T follicular helper cell (primary cell): ENCODE measurements at regions not wholly inside any gene's neighbourhood (a gene's known extent, or its start where the extent isn't known, plus 50 kb on each side); places are given as distances from the start of the nearest gene placed in this dataset.
"Not testable (repeated sequence)": the region's sequence is repeated elsewhere in the genome, so short reads cannot be mapped to it uniquely, and the experiment has no call there.

Experiments used
- DNase-seq: peaks from one replicate; pipeline ENCODE4 v3.0.0-alpha.2; 2020; ENCODE audit warnings: low read depth

GRCh38 chr1:196366-196765 lies 255.1 kb downstream of the OR4F29 start:
- not testable (repeated sequence) for DNase-seq

- DNase-seq, result not testable (repeated sequence)
These were observed 260.0 kb downstream of the OR4F29 start for GRCh38 chr1:191296-192049.

GRCh38 chr1:190678-191077 lies 260.8 kb downstream of the OR4F29 start:
- DNase-seq, result not testable (repeated sequence)

GRCh38 chr1:189915-190314 lies 261.6 kb downstream of the OR4F29 start:
- not testable (repeated sequence) for DNase-seq

- DNase-seq, result not testable (repeated sequence)
These were observed 262.2 kb downstream of the OR4F29 start for GRCh38 chr1:189270-189669.

- not testable (repeated sequence) for DNase-seq
These were observed 264.2 kb downstream of the OR4F29 start for GRCh38 chr1:187298-187697.

- not testable (repeated sequence) for DNase-seq
These were observed 264.8 kb downstream of the OR4F29 start for GRCh38 chr1:186691-187131.

- not testable (repeated sequence) for DNase-seq
These were observed 265.3 kb downstream of the OR4F29 start for GRCh38 chr1:186223-186622.

- DNase-seq, result not testable (repeated sequence)
These were observed 266.0 kb downstream of the OR4F29 start for GRCh38 chr1:185526-185925.

- DNase-seq, result not testable (repeated sequence)
These were observed 267.2 kb downstream of the OR4F29 start for GRCh38 chr1:184336-184686.

GRCh38 chr1:183620-184335 lies 267.7 kb downstream of the OR4F29 start:
- not testable (repeated sequence) for DNase-seq

GRCh38 chr1:183081-183480 lies 268.4 kb downstream of the OR4F29 start:
- DNase-seq, result not testable (repeated sequence)

- not testable (repeated sequence) for DNase-seq
These were observed 268.8 kb downstream of the OR4F29 start for GRCh38 chr1:182631-183030.

- peak; percentile 49 for DNase-seq
These were observed 269.9 kb downstream of the OR4F29 start for GRCh38 chr1:181247-182216.

GRCh38 chr1:180749-181205 lies 270.7 kb downstream of the OR4F29 start:
- not testable (repeated sequence) for DNase-seq

GRCh38 chr1:138842-139241 lies 312.6 kb downstream of the OR4F29 start:
- DNase-seq, result not testable (repeated sequence)

- not testable (repeated sequence) for DNase-seq
These were observed 313.8 kb downstream of the OR4F29 start for GRCh38 chr1:137664-138063.

GRCh38 chr1:136344-136932 lies 315.0 kb downstream of the OR4F29 start:
- not testable (repeated sequence) for DNase-seq

GRCh38 chr1:134936-135335 lies 316.5 kb downstream of the OR4F29 start:
- not testable (repeated sequence) for DNase-seq

- DNase-seq, result not testable (repeated sequence)
These were observed 333.0 kb downstream of the OR4F29 start for GRCh38 chr1:118440-118839.

- not testable (repeated sequence) for DNase-seq
These were observed 335.9 kb downstream of the OR4F29 start for GRCh38 chr1:115534-115933.
